ENCODE measurements at regions not wholly inside any gene's neighbourhood (a gene's known extent, or its start where the extent isn't known, plus 50 kb on each side); places are given as distances from the start of the nearest gene placed in this dataset.

DNA sequence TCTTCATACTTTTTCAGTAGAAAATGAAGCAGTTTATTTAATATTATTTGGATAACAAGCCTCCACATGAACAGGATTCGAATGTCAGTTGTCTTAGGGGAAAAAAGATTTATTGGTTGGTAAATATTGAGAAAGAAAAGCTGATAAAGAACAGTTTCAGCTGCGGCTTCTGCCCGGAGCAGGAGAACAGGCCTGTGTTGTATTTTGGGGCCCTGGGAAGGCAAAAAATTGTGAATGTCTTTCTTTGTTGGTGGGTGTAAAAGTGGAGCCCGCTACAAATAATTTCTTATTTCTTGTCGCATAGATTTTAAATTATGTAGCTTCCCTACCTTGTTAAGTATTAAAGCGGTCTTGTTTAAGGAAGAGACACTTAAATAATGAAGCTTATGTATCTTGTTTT lies 90.5 kb upstream of the PAX1 start:
- Histone ChIP-seq H3K9me3 (ENCODE audit: low read depth) (no peaks in the 10 kb centered on the region), H2AFZ (replicated peaks) (no peak overlapping the region), H3K27ac (no peak overlapping the region), H3K79me2 (ENCODE audit: low read depth) (no peaks in the 10 kb centered on the region), H3K27me3 (peaks cover 55% of the 10 kb centered on the region), H3K4me3 (no peak overlapping the region), H3K4me1 (no peaks in the 10 kb centered on the region), H3K36me3 (no peaks in the 10 kb centered on the region), H3K4me2 (no peak overlapping the region), H3K9ac (no peak overlapping the region), H3F3A (ENCODE audit: low read depth) (no peaks in the 10 kb centered on the region), H4K20me1 (ENCODE audit: low read depth) (no peaks in the 10 kb centered on the region)
- H3K4me1 Mint-ChIP-seq, result no peaks in the 10 kb centered on the region
- H3K36me3 Mint-ChIP-seq, result no peaks in the 10 kb centered on the region
- H3K4me3 Mint-ChIP-seq, result no peak overlapping the region
- no peaks in the 10 kb centered on the region for H3K9me3 Mint-ChIP-seq
- H3K27me3 Mint-ChIP-seq (ENCODE audit: insufficient read depth, low read depth), result peaks cover 11% of the 10 kb centered on the region
- DNase-seq (ENCODE audit: low spot score), result no peak
- H3K27ac Mint-ChIP-seq, result no peak overlapping the region
- TF ChIP-seq EZH2 (IDR thresholded peaks at IDR 0.05), result no peak

DNA sequence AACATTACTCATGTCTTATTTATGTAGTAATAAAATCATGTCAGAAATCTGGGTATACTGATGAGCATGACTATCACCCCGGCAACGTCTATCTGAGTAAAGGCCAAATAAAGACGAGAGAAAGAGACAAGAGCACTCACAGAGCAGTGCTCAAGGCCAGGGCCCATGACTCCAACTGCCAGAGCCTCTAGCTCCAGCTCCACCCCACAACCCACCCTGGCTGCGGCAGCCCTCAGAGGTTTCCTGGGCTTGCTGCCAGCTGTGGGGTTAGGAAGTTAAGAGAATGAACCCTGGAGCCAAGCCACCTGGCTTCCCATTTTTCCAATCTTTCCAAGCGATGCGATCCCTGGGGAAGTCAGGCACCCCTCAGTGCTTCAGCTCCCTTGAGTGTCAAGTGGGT lies 92.0 kb upstream of the PAX1 start:
- Histone ChIP-seq H3K9me3 (ENCODE audit: low read depth) (no peaks in the 10 kb centered on the region), H3K9ac (no peak overlapping the region), H3F3A (ENCODE audit: low read depth) (no peaks in the 10 kb centered on the region), H4K20me1 (ENCODE audit: low read depth) (no peaks in the 10 kb centered on the region), H3K4me1 (no peaks in the 10 kb centered on the region), H3K36me3 (no peaks in the 10 kb centered on the region), H2AFZ (replicated peaks) (no peak overlapping the region), H3K79me2 (ENCODE audit: low read depth) (no peaks in the 10 kb centered on the region), H3K4me3 (no peak overlapping the region), H3K27ac (no peak overlapping the region), H3K27me3 (peaks cover 40% of the 10 kb centered on the region), H3K4me2 (no peak overlapping the region)
- H3K4me1 Mint-ChIP-seq, result no peaks in the 10 kb centered on the region
- DNase-seq (ENCODE audit: low spot score), result no peak
- H3K4me3 Mint-ChIP-seq, result no peak overlapping the region
- no peak overlapping the region for H3K27ac Mint-ChIP-seq
- no peaks in the 10 kb centered on the region for H3K36me3 Mint-ChIP-seq
- TF ChIP-seq, protein P1, sequence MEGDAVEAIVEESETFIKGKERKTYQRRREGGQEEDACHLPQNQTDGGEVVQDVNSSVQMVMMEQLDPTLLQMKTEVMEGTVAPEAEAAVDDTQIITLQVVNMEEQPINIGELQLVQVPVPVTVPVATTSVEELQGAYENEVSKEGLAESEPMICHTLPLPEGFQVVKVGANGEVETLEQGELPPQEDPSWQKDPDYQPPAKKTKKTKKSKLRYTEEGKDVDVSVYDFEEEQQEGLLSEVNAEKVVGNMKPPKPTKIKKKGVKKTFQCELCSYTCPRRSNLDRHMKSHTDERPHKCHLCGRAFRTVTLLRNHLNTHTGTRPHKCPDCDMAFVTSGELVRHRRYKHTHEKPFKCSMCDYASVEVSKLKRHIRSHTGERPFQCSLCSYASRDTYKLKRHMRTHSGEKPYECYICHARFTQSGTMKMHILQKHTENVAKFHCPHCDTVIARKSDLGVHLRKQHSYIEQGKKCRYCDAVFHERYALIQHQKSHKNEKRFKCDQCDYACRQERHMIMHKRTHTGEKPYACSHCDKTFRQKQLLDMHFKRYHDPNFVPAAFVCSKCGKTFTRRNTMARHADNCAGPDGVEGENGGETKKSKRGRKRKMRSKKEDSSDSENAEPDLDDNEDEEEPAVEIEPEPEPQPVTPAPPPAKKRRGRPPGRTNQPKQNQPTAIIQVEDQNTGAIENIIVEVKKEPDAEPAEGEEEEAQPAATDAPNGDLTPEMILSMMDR (IDR thresholded peaks at IDR 0.05), result no peak
- TF ChIP-seq EZH2 (IDR thresholded peaks at IDR 0.05), result no peak
- no peak for TF ChIP-seq EZH2phosphoT487 (IDR thresholded peaks at IDR 0.05)
- H3K9me3 Mint-ChIP-seq, result no peaks in the 10 kb centered on the region
- H3K27me3 Mint-ChIP-seq (ENCODE audit: insufficient read depth, low read depth), result peaks cover 6% of the 10 kb centered on the region

DNA sequence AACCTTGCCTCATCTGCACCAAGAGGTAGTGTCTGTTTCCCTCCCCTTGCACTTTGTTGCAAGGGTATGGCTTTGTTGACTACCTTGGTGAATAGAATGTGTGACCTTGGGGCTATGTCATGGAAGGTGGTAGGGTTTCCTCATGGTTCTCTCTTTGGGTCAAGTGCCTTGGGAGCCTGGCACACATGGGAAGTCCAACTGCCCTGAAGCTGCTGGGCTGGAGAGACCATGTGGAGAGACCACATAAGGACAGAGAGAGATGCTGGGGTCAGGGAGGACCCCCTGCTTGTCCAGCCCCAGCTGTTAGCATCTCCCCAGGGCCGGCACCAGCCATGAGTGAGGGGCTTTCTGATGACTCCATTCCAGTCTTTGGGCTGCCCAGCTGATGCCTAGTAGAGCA lies 95.5 kb upstream of the PAX1 start:
- no peak for DNase-seq (ENCODE audit: low spot score)
- Mint-ChIP-seq H3K9me3 (peaks cover 9% of the 10 kb centered on the region), H3K4me1 (no peaks in the 10 kb centered on the region), H3K36me3 (no peaks in the 10 kb centered on the region), H3K27ac (no peak overlapping the region), H3K4me3 (no peak overlapping the region), H3K27me3 (ENCODE audit: insufficient read depth, low read depth) (peaks cover 15% of the 10 kb centered on the region)
- Histone ChIP-seq H3K4me1 (no peaks in the 10 kb centered on the region), H3K9ac (no peak overlapping the region), H2AFZ (replicated peaks) (no peak overlapping the region), H3F3A (ENCODE audit: low read depth) (no peaks in the 10 kb centered on the region), H3K27ac (no peak overlapping the region), H3K9me3 (ENCODE audit: low read depth) (no peaks in the 10 kb centered on the region), H4K20me1 (ENCODE audit: low read depth) (no peaks in the 10 kb centered on the region), H3K79me2 (ENCODE audit: low read depth) (no peaks in the 10 kb centered on the region), H3K4me2 (no peak overlapping the region), H3K36me3 (no peaks in the 10 kb centered on the region), H3K27me3 (peaks cover 11% of the 10 kb centered on the region), H3K4me3 (no peak overlapping the region)
- TF ChIP-seq EZH2 (IDR thresholded peaks at IDR 0.05) (no peak), EZH2phosphoT487 (IDR thresholded peaks at IDR 0.05) (no peak)
- TF ChIP-seq, protein P1 (IDR thresholded peaks at IDR 0.05), result no peak

DNA sequence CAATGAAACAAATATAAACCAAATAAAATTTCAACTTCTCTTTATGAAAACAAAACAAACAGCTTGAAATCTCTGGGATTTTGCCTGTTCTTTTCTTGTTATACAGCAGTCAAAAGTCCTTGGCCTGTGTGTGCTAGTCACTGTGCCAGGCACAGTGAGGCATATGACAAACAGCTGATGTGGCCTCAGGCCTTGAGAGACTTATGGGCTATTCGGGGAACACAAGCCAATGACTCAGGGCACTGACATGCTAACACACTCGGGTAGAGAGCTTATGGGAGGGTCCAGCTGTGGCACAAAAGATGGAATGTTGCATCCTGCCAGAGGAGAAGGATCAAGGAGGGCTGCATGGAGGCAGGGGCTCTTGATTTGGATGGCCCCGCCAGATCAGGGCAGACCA lies 95.4 kb upstream of the NKX2-2 start:
- H3K4me3 ChIP-seq, result no peak overlapping the region
- H3K4me1 Mint-ChIP-seq, result no peaks in the 10 kb centered on the region
- H3K9me3 ChIP-seq (ENCODE audit: low read depth), result no peaks in the 10 kb centered on the region
- no peaks in the 10 kb centered on the region for H4K20me1 ChIP-seq (ENCODE audit: low read depth)
- H3K4me2 ChIP-seq, result no peak overlapping the region
- H3K36me3 ChIP-seq, result no peaks in the 10 kb centered on the region
- TF ChIP-seq EZH2 (IDR thresholded peaks at IDR 0.05), result no peak
- TF ChIP-seq, protein P1 (IDR thresholded peaks at IDR 0.05), result no peak
- no peak for TF ChIP-seq EZH2phosphoT487 (IDR thresholded peaks at IDR 0.05)
- DNase-seq (ENCODE audit: low spot score), result no peak
- no peak overlapping the region for H2AFZ ChIP-seq (replicated peaks)
- peaks cover 13% of the 10 kb centered on the region for H3K27me3 Mint-ChIP-seq (ENCODE audit: insufficient read depth, low read depth)
- no peak overlapping the region for H3K27ac ChIP-seq
- no peaks in the 10 kb centered on the region for H3F3A ChIP-seq (ENCODE audit: low read depth)
- no peaks in the 10 kb centered on the region for H3K36me3 Mint-ChIP-seq
- no peak overlapping the region for H3K9ac ChIP-seq
- no peaks in the 10 kb centered on the region for H3K4me1 ChIP-seq
- H3K79me2 ChIP-seq (ENCODE audit: low read depth), result no peaks in the 10 kb centered on the region
- H3K27ac Mint-ChIP-seq, result no peak overlapping the region
- H3K9me3 Mint-ChIP-seq, result peaks cover 9% of the 10 kb centered on the region
- no peak overlapping the region for H3K4me3 Mint-ChIP-seq
- H3K27me3 ChIP-seq, result peaks cover 4% of the 10 kb centered on the region
